GM12872 (cell line): ENCODE measurements at regions not wholly inside any gene's neighbourhood (a gene's known extent, or its start where the extent isn't known, plus 50 kb on each side); places are given as distances from the start of the nearest gene placed in this dataset.

Experiments
- CTCF ChIP-seq: IDR thresholded peaks from 3 replicates; pipeline ENCODE4 v1.5.1; 2011; ENCODE audit warnings: low read depth, mild to moderate bottlenecking, low read length, moderate library complexity; ENCODE audit not compliant: insufficient read depth

- no peak for TF ChIP-seq CTCF
These were observed 148.1 kb upstream of the UBE2E1 start for GRCh38 chr3:23657647-23658046.

GRCh38 chr3:23659274-23659673, 146.5 kb upstream of the UBE2E1 start:
- no peak for TF ChIP-seq CTCF

GRCh38 chr3:23659840-23660430, 145.8 kb upstream of the UBE2E1 start:
- no peak for TF ChIP-seq CTCF

GRCh38 chr3:23662079-23662617, 143.6 kb upstream of the UBE2E1 start:
- TF ChIP-seq CTCF = no peak

GRCh38 chr3:23663246-23663645, 142.5 kb upstream of the UBE2E1 start:
- no peak for TF ChIP-seq CTCF

- no peak for TF ChIP-seq CTCF
These were observed 142.0 kb upstream of the UBE2E1 start for GRCh38 chr3:23663661-23664186.

GRCh38 chr3:23664459-23664858, 141.3 kb upstream of the UBE2E1 start:
- no peak for TF ChIP-seq CTCF
